IMR-90 (cell line): ENCODE measurements at regions not wholly inside any gene's neighbourhood (a gene's known extent, or its start where the extent isn't known, plus 50 kb on each side); places are given as distances from the start of the nearest gene placed in this dataset.

Experiments used
- MAFK ChIP-seq: IDR thresholded peaks from 2 replicates; pipeline ENCODE4 v1.6.1; 2012; ENCODE audit warnings: low read depth, low read length, improper control_type of control experiment
- MAZ ChIP-seq: IDR thresholded peaks from 2 replicates; pipeline ENCODE4 v1.6.1; 2012; ENCODE audit warnings: low read depth, mild to moderate bottlenecking, low read length, improper control_type of control experiment, moderate library complexity, borderline replicate concordance
- POLR2A ChIP-seq: IDR thresholded peaks from 2 replicates; pipeline ENCODE4 v1.6.1; 2012; ENCODE audit warnings: mild to moderate bottlenecking, low read depth, low read length
- TF ChIP-seq, protein P1 (sequence below): conservative IDR thresholded peaks from 2 replicates; pipeline ENCODE4 v1.5.1; 2012; ENCODE audit warnings: mild to moderate bottlenecking, low read depth, low read length, improper control_type of control experiment

DNA sequence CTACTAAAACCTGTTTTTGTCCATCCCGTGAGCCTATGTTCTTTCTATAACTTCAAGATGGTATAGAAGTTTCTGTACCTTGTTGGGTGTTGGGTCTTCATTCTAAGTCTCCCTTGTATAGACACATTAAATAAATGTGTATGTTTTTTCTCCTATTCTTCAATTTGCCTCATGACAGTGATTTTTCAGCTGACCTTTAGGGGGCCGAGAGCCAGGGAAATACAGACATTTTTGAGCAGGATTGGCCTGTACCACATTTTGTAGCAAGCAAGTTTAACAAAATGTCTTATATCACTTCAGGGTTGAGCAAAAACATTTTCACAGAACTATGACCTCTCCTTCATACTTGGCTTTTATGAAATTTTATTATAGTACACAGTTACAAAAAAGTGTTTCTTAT lies 495.4 kb upstream of the CDH7 start:
- TF ChIP-seq, protein P1, sequence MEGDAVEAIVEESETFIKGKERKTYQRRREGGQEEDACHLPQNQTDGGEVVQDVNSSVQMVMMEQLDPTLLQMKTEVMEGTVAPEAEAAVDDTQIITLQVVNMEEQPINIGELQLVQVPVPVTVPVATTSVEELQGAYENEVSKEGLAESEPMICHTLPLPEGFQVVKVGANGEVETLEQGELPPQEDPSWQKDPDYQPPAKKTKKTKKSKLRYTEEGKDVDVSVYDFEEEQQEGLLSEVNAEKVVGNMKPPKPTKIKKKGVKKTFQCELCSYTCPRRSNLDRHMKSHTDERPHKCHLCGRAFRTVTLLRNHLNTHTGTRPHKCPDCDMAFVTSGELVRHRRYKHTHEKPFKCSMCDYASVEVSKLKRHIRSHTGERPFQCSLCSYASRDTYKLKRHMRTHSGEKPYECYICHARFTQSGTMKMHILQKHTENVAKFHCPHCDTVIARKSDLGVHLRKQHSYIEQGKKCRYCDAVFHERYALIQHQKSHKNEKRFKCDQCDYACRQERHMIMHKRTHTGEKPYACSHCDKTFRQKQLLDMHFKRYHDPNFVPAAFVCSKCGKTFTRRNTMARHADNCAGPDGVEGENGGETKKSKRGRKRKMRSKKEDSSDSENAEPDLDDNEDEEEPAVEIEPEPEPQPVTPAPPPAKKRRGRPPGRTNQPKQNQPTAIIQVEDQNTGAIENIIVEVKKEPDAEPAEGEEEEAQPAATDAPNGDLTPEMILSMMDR = no peak
- TF ChIP-seq MAZ = no peak
- TF ChIP-seq POLR2A = no peak
- no peak for TF ChIP-seq MAFK
